Neural cell (in vitro differentiated cells): ENCODE measurements at regions not wholly inside any gene's neighbourhood (a gene's known extent, or its start where the extent isn't known, plus 50 kb on each side); places are given as distances from the start of the nearest gene placed in this dataset.

Experiments
- H2AFZ ChIP-seq: fragments of 200-600, 300-800 bp; sonication (generic), shearing (Covaris generic); 2 replicates; pipeline ENCODE4 v1.6.0; 2014; ENCODE audit warnings: low read depth, mild to moderate bottlenecking, antibody characterized with exemption, low read length, moderate library complexity
- H3F3A ChIP-seq: fragments of 200-600 bp; shearing (Covaris generic); 2 replicates; pipeline ENCODE4 v1.6.1; 2016; ENCODE audit warnings: mild to moderate bottlenecking, moderate library complexity, mixed read lengths, antibody characterized with exemption, low read length; ENCODE audit not compliant: insufficient read depth, poor library complexity, severe bottlenecking
- H3K27ac ChIP-seq: fragments of 200-600, 300-800 bp; sonication (generic), shearing (Covaris generic); 2 replicates; pipeline ENCODE4 v1.5.1; 2014; ENCODE audit warnings: mild to moderate bottlenecking, low read length, moderate library complexity
- H3K27me3 ChIP-seq: fragments of 300-800, 200-600 bp; sonication (generic), shearing (Covaris generic); 2 replicates; pipeline ENCODE4 v1.6.0; 2014; ENCODE audit warnings: mild to moderate bottlenecking, low read depth, low read length, moderate library complexity; ENCODE audit not compliant: insufficient read depth
- H3K36me3 ChIP-seq: fragments of 300-800, 200-600 bp; sonication (generic), shearing (Covaris generic); 2 replicates; pipeline ENCODE4 v1.5.1; 2014; ENCODE audit warnings: mild to moderate bottlenecking, antibody characterized with exemption, low read length, moderate library complexity; ENCODE audit not compliant: insufficient read depth
- H3K4me2 ChIP-seq: fragments of 300-800, 200-600 bp; sonication (generic), shearing (Covaris generic); 2 replicates; pipeline ENCODE4 v1.6.0; 2014; ENCODE audit warnings: mild to moderate bottlenecking, low read length
- H3K4me3 ChIP-seq: fragments of 300-800, 200-600 bp; sonication (generic), shearing (Covaris generic); 2 replicates; pipeline ENCODE4 v1.5.1; 2014; ENCODE audit warnings: mild to moderate bottlenecking, low read length, moderate library complexity
- H3K79me2 ChIP-seq: fragments of 200-600 bp; shearing (Covaris generic); replicated peaks from 2 replicates; pipeline ENCODE4 v1.6.0; 2014; ENCODE audit warnings: mild to moderate bottlenecking, low read length, moderate library complexity; ENCODE audit not compliant: insufficient read depth
- H3K9ac ChIP-seq: fragments of 300-800, 200-600 bp; sonication (generic), shearing (Covaris generic); 2 replicates; pipeline ENCODE4 v1.6.1; 2016; ENCODE audit warnings: mild to moderate bottlenecking, low read length, mixed read lengths
- H3K9me2 ChIP-seq: fragments of 200-600 bp; shearing (Covaris generic); 2 replicates; pipeline ENCODE4 v1.6.1; 2016; ENCODE audit warnings: mild to moderate bottlenecking, low read length, mixed read lengths; ENCODE audit not compliant: insufficient read depth
- H3K9me3 ChIP-seq: fragments of 200-600, 300-800 bp; sonication (generic), shearing (Covaris generic); 2 replicates; pipeline ENCODE4 v1.6.1; 2016; ENCODE audit warnings: mild to moderate bottlenecking, mixed run types, low read length, moderate library complexity, mixed read lengths
- H4K20me1 ChIP-seq: fragments of 200-600 bp; shearing (Covaris generic); 2 replicates; pipeline ENCODE4 v1.6.1; 2016; ENCODE audit warnings: mild to moderate bottlenecking, mixed run types; ENCODE audit not compliant: insufficient read depth
- CTCF ChIP-seq: fragments of 450-650 bp; IDR thresholded peaks from 2 replicates; pipeline ENCODE4 v1.5.1; 2014; ENCODE audit warnings: antibody characterized with exemption, mild to moderate bottlenecking, moderate library complexity; ENCODE audit not compliant: poor library complexity, severe bottlenecking
- EP300 ChIP-seq: fragments of 450-650 bp; conservative IDR thresholded peaks from 2 replicates; pipeline ENCODE4 v1.6.1; 2014; ENCODE audit warnings: antibody characterized with exemption, mild to moderate bottlenecking, moderate library complexity; ENCODE audit not compliant: poor library complexity, severe bottlenecking
- EZH2 ChIP-seq: fragments of 200-600, 300-800 bp; shearing (Covaris generic), sonication (generic); IDR thresholded peaks from 2 replicates; pipeline ENCODE4 v1.6.1; 2014; ENCODE audit warnings: antibody characterized with exemption, low read length, borderline replicate concordance, mild to moderate bottlenecking; ENCODE audit not compliant: insufficient read depth, poor library complexity, severe bottlenecking
- MXI1 ChIP-seq: fragments of 450-650 bp; conservative IDR thresholded peaks from 2 replicates; pipeline ENCODE4 v1.6.1; 2014; ENCODE audit warnings: antibody characterized with exemption, mild to moderate bottlenecking; ENCODE audit not compliant: poor library complexity, severe bottlenecking
- POLR2AphosphoS5 ChIP-seq: IDR thresholded peaks from 2 replicates; pipeline ENCODE4 v1.6.1; 2012
- RAD21 ChIP-seq: fragments of 450-650 bp; conservative IDR thresholded peaks from 2 replicates; pipeline ENCODE4 v1.6.1; 2014; ENCODE audit warnings: antibody characterized with exemption, mild to moderate bottlenecking, moderate library complexity
- REST ChIP-seq: IDR thresholded peaks from 2 replicates; pipeline ENCODE4 v1.6.1; 2012; ENCODE audit warnings: borderline replicate concordance
- SMC3 ChIP-seq: fragments of 450-650 bp; conservative IDR thresholded peaks from 2 replicates; pipeline ENCODE4 v1.6.1; 2014; ENCODE audit warnings: antibody characterized with exemption, mild to moderate bottlenecking, moderate library complexity; ENCODE audit not compliant: poor library complexity
- TAF1 ChIP-seq: IDR thresholded peaks from 2 replicates; pipeline ENCODE4 v1.6.1; 2012; ENCODE audit warnings: low read depth

GRCh38 chr13:85521657-85522056, 277.6 kb downstream of the SLITRK6 start:
- H3F3A ChIP-seq = no peaks in the 10 kb centered on the region
- no peaks in the 10 kb centered on the region for H3K9me3 ChIP-seq
- H3K27me3 ChIP-seq = no peaks in the 10 kb centered on the region
- no peak overlapping the region for H3K4me3 ChIP-seq
- no peaks in the 10 kb centered on the region for H3K36me3 ChIP-seq
- no peaks in the 10 kb centered on the region for H4K20me1 ChIP-seq
- TF ChIP-seq TAF1 (no peak), POLR2AphosphoS5 (peak; percentile 76), EP300 (peak; percentile 82), CTCF (no peak), MXI1 (no peak)
- no peaks in the 10 kb centered on the region for H3K9me2 ChIP-seq
- H3K27ac ChIP-seq = no peak overlapping the region
- H3K9ac ChIP-seq = no peak overlapping the region
- no peak overlapping the region for H3K4me2 ChIP-seq
- no peaks in the 10 kb centered on the region for H3K79me2 ChIP-seq
- no peak overlapping the region for H2AFZ ChIP-seq

GRCh38 chr13:85520445-85520844, 278.8 kb downstream of the SLITRK6 start:
- Histone ChIP-seq H3K9ac (no peak overlapping the region), H3K79me2 (no peaks in the 10 kb centered on the region), H4K20me1 (no peaks in the 10 kb centered on the region), H3K4me2 (no peak overlapping the region), H3K27me3 (no peaks in the 10 kb centered on the region), H3K9me2 (no peaks in the 10 kb centered on the region), H2AFZ (no peak overlapping the region), H3F3A (no peaks in the 10 kb centered on the region), H3K4me3 (no peak overlapping the region), H3K36me3 (no peaks in the 10 kb centered on the region), H3K27ac (no peak overlapping the region), H3K9me3 (no peaks in the 10 kb centered on the region)
- no peak for TF ChIP-seq CTCF
- no peak for TF ChIP-seq TAF1
- no peak for TF ChIP-seq REST
- no peak for TF ChIP-seq EP300
- no peak for TF ChIP-seq POLR2AphosphoS5
- no peak for TF ChIP-seq SMC3
- no peak for TF ChIP-seq EZH2
- TF ChIP-seq RAD21 = no peak
- no peak for TF ChIP-seq MXI1
